Type B pancreatic cell (in vitro differentiated cells): ENCODE measurements at regions not wholly inside any gene's neighbourhood (a gene's known extent, or its start where the extent isn't known, plus 50 kb on each side); places are given as distances from the start of the nearest gene placed in this dataset.
A peak's percentile ranks its signal among the peaks of the same experiment; 100 is the strongest.

Experiments used
- DNase-seq: peaks from one replicate; pipeline ENCODE4 v3.0.0; 2021; ENCODE audit warnings: mixed read lengths; ENCODE audit not compliant: unreplicated experiment; ENCODE audit errors: extremely low spot score
- H3K27ac Mint-ChIP-seq: 2 replicates; pipeline ENCODE4 v1.8.0; 2021; ENCODE audit warnings: mild to moderate bottlenecking, mixed read lengths
- H3K27me3 Mint-ChIP-seq: 2 replicates; pipeline ENCODE4 v1.8.0; 2021; ENCODE audit warnings: mixed read lengths
- H3K36me3 Mint-ChIP-seq: 2 replicates; pipeline ENCODE4 v1.8.0; 2021; ENCODE audit warnings: mixed read lengths
- H3K4me1 Mint-ChIP-seq: one replicate; pipeline ENCODE4 v1.8.0; 2021; ENCODE audit warnings: mixed read lengths; ENCODE audit not compliant: unreplicated experiment
- H3K4me3 Mint-ChIP-seq: 2 replicates; pipeline ENCODE4 v1.8.0; 2021; ENCODE audit warnings: mild to moderate bottlenecking, mixed read lengths
- H3K9me3 Mint-ChIP-seq: 2 replicates; pipeline ENCODE4 v1.8.0; 2021; ENCODE audit warnings: mixed read lengths
- CTCF ChIP-seq: fragments of 200-600 bp; sonication (generic); conservative IDR thresholded peaks from 2 replicates; pipeline ENCODE4 v1.5.0; 2021; ENCODE audit warnings: antibody characterized with exemption, mild to moderate bottlenecking

DNA sequence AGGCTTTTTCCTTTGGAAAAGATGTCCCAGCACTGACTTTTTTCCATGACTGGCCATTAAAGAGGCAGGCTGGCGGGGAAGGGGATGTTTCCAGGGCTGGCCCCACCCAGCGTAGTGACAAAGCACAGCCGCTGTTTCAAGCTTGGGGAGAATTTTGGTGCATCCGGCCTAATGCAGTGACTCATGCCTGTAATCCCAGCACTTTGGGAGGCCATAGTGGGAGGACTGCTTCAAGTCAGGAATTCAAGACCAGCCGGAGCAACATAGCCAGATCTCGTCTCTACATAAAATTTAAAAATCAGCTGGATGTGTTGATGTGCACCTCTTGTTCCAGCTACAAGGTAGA lies 78.0 kb upstream of the SH3BP4 start:
- no peak for TF ChIP-seq CTCF
- H3K9me3 Mint-ChIP-seq = peaks cover 11% of the 10 kb centered on the region
- H3K27me3 Mint-ChIP-seq = no peaks in the 10 kb centered on the region
- peak; percentile 15 for DNase-seq
- H3K27ac Mint-ChIP-seq = no peak overlapping the region
- no peak overlapping the region for H3K4me3 Mint-ChIP-seq
- peaks cover 4% of the 10 kb centered on the region for H3K4me1 Mint-ChIP-seq
- no peaks in the 10 kb centered on the region for H3K36me3 Mint-ChIP-seq

DNA sequence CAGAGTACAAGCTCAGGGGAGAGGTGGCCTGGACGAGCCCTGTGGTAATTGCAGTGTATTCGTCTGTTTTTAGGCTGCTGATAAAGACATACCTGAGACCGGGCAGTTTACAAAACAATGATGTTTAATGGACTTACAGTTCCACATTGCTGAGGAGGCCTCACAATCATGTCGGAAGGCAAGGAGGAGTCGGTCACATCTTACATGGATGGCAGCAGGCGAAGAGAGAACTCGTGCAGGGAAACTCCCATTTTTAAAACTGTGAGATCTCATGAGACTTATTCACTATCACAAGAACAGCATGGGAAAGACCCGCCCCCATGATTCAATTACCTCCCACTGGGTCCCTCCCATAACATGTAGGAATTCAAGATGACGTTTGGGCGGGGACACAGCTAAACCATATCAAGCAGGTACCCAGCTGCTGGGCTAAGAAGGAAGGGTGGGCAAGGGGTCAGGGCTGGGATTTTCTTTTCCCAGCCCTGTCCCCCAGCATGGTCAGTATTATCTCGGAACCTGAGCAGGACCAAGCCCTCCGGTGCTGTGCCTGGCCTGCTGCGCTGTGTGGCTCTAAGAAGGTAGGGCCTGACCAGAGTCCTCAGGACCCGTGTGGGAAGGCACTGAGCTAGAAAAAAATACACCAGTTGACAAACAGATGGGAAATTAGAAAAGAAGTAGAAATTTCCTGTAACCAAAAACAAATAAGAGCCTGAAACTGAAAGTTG lies 78.6 kb upstream of the SH3BP4 start:
- Mint-ChIP-seq H3K36me3 (no peaks in the 10 kb centered on the region), H3K27me3 (no peaks in the 10 kb centered on the region), H3K4me1 (peaks cover 4% of the 10 kb centered on the region), H3K27ac (no peak overlapping the region), H3K9me3 (peaks cover 12% of the 10 kb centered on the region), H3K4me3 (no peak overlapping the region)
- TF ChIP-seq CTCF = no peak
- peak; percentile 34 for DNase-seq

DNA sequence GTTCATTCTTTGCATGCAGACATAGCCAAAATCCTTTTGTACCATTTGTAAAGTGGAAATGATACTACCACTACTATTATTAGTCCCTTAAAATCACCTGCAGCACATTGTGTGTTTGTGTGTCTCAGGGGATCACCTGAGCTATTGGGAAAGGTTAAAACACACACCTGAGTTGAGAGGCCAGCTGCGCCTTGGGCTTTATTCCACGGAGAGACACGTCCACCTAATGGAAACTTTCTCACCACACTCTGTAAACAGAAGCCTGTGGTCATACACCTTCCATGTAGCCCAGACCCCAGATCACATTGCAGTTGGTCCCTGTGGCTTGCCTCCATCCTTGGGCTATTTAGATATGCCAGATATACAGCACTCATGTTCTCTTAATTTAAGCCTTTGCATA lies 81.8 kb upstream of the SH3BP4 start:
- peaks cover 4% of the 10 kb centered on the region for H3K4me1 Mint-ChIP-seq
- no peak for TF ChIP-seq CTCF
- no peak overlapping the region for H3K27ac Mint-ChIP-seq
- no peak overlapping the region for H3K4me3 Mint-ChIP-seq
- no peaks in the 10 kb centered on the region for H3K27me3 Mint-ChIP-seq
- DNase-seq = no peak
- no peaks in the 10 kb centered on the region for H3K36me3 Mint-ChIP-seq
- H3K9me3 Mint-ChIP-seq = peaks cover 9% of the 10 kb centered on the region

GRCh38 chr2:234869164-234869563 lies 82.7 kb upstream of the SH3BP4 start:
- TF ChIP-seq CTCF = no peak
- peaks cover 4% of the 10 kb centered on the region for H3K4me1 Mint-ChIP-seq
- DNase-seq = no peak
- no peak overlapping the region for H3K4me3 Mint-ChIP-seq
- no peaks in the 10 kb centered on the region for H3K27me3 Mint-ChIP-seq
- no peaks in the 10 kb centered on the region for H3K36me3 Mint-ChIP-seq
- no peak overlapping the region for H3K27ac Mint-ChIP-seq
- H3K9me3 Mint-ChIP-seq = peaks cover 12% of the 10 kb centered on the region

DNA sequence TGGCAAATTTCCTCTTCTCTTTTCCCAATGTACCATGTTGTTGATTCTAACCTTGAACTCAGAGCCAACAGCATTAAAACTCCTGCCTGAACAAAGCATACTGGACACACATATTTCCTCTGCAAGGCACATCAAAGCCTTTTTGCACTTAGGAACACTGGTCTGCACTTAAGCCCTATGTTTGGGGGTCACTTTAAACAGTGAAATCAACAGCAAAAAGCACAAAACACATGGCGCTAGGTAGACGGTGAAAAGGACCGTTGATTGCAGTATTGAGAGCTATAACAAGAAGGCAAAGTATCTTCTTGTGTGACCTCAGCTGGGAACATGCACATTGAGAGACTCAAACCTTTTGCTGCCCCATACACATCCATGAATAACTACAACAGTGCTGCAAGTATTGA lies 83.9 kb upstream of the SH3BP4 start:
- no peak for DNase-seq
- no peak overlapping the region for H3K27ac Mint-ChIP-seq
- peaks cover 8% of the 10 kb centered on the region for H3K4me1 Mint-ChIP-seq
- H3K9me3 Mint-ChIP-seq = peaks cover 12% of the 10 kb centered on the region
- no peak for TF ChIP-seq CTCF
- H3K4me3 Mint-ChIP-seq = no peak overlapping the region
- no peaks in the 10 kb centered on the region for H3K27me3 Mint-ChIP-seq
- no peaks in the 10 kb centered on the region for H3K36me3 Mint-ChIP-seq

DNA sequence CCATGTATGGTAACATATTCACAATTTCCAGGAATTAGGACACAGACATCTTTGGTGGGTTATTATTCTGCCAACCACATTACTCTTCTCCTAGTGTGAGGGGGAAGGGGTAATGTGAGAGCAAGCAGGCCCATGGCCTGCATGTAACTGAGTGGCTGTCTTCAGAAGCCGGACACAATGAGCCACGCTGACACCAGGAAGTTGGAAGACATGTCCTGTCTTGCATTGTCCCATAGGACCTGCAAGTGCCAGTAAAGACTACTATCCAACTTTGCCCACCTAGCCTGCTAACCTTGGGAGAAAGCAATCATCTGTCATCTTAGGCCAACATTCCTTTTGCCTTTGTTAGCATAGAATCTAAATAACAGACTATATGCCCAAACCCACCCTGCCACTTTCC lies 86.2 kb upstream of the SH3BP4 start:
- no peaks in the 10 kb centered on the region for H3K27me3 Mint-ChIP-seq
- H3K4me3 Mint-ChIP-seq = no peak overlapping the region
- peaks cover 16% of the 10 kb centered on the region for H3K4me1 Mint-ChIP-seq
- H3K27ac Mint-ChIP-seq = no peak overlapping the region
- H3K36me3 Mint-ChIP-seq = no peaks in the 10 kb centered on the region
- peaks cover 12% of the 10 kb centered on the region for H3K9me3 Mint-ChIP-seq
- no peak for DNase-seq
- TF ChIP-seq CTCF = no peak
